ENCODE measurements at regions not wholly inside any gene's neighbourhood (a gene's known extent, or its start where the extent isn't known, plus 50 kb on each side); places are given as distances from the start of the nearest gene placed in this dataset.

DNA sequence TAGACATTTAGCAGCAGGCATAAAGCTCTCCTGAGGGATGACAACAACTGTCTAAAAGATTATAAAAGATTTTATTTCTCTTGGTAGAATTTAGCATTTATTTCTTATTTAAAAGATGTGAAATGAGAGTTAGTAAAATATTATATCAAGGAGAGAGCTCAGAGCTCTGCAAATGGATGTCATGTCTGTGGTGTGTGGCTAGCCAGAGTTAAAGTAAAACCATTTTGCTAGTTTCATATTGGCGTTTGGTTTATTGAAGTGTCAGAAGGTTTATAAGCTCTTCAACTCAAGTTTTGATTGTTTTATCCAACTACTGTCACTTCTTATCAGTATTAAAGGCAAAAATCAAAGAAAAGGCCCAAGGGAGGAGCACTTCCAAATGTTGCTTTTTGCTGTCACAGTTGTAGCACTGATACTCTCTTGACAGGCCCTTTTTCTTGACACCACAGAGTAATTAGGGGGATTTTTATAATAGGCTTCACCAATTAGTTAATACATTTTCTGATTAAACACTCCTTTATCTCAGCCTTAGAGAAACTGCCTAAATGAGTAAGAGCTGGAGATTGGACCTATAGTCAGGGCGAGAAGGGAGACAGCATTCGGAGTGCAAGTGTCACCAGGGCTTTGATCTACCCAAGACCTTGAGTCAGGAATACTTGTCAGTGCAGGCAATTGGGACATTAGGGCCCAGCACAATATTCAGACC, 233.9 kb downstream of the PTBP2 start:
- DNase-seq: no peak
- intact Hi-C loops (cut with DNase I): no loop called here

DNA sequence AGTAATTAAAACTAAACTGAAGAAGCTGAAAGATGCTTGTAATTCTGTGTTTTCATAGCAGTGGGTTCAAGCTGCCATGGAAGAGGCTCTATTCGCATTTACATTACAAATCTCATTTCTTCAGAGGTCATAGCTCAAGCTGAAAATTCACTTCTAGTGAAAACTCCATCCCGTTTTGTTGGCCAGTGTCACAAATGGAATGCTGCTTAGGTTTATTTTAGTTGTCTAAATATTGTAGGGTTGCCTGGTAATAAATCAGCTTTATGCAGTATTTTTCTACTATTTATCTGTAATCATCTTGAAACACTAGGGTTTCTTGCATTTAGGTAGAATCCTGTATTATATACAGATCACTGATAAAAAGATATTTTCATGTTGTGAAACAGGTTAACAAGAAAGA, 240.6 kb downstream of the PTBP2 start:
- DNase-seq: no peak
- intact Hi-C loops (cut with DNase I): no loop called here

DNA sequence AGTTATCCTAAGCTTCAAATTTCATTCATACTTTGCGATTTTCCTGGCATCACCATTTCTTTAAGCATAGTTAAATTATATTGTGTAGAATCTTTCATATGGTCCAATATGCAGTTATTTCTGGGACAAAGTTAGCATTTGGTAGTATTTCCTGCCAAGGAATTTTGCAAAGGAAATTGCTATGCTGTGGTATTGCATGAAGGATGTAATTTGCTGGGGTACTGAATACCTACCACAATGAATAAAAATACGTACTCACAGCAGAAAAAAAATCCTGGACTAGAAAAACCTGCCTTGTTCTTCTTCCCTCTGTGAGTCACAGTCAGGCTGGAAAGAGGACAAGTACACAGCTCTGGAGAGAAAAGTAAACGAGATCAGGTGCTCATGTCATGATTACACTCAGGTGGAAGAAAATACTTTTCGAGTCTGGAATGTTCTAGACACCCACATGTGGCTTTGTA, 241.2 kb downstream of the PTBP2 start:
- intact Hi-C loops (cut with DNase I): no loop called here
- DNase-seq: no peak

DNA sequence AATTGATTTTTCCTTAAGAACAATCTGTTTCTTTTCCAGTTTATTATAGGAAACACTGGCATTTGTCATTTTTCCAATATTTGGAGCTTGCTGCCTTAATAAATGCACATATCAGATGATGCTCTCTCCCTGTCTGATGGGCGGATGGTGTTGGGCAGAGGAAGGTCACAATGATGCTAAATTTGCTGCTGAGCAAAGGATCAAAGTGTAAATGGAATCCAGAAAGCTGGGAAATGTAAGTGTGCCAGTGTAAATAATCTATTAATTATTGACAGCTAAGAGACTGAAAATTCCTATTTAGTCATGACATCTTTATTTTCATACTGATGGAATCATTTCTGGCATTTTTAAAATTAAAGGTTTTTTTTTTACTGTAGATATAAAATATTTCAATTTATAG, 243.2 kb downstream of the PTBP2 start:
- DNase-seq: no peak
- intact Hi-C loops (cut with DNase I): no loop called here

DNA sequence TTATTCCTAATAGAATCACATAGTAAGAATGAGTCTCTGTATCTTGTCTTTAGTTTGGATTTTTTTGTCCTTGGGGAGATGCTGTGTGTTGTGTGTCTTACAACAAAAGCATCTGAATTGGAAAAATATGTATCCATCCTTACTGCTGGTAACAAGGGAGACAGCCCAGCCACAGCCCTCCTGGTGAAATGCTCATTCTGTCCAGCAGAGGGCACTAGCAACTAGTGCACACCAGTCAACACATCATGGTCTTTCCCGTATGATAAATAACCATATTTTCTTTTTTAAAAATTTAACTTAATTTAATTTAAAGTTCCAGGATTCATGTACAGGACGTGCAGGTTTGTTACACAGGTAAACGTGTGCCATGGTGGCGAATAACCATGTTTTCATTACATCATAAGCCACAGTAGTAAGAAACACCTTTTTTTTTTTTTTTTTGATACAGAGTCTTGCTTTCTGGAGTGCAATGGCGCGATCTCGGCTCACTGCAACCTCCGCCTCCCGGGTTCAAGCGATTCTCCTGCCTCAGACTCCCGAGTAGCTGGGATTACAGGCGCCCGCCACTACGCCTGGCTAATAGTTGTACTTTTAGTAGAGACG, 245.1 kb downstream of the PTBP2 start:
- intact Hi-C loops (cut with DNase I): no loop called here

DNA sequence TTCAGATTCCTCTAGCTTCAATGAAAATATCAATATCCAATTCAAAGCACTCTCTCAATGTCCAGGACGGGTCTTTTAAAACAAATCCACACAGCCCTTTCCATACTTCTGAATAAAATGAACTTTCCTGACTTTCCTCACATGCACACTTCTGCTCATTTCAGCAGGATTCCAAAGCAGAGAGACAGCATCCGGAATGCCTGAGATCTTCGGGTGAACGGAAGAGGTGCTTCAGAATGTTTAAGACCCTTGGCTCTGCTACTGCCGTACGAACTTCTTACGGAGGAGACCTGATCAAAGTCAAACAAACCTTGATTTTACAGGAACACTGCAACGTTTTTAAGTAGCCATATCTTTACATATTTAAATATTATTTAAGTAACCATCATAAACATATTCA, 245.7 kb downstream of the PTBP2 start:
- no peak for DNase-seq
- intact Hi-C loops (cut with DNase I): no loop called here

More for the DNA sequence above, 245.1 kb downstream of the PTBP2 start:
- peak; percentile 10 to 95 (median 85) for DNase-seq

DNA sequence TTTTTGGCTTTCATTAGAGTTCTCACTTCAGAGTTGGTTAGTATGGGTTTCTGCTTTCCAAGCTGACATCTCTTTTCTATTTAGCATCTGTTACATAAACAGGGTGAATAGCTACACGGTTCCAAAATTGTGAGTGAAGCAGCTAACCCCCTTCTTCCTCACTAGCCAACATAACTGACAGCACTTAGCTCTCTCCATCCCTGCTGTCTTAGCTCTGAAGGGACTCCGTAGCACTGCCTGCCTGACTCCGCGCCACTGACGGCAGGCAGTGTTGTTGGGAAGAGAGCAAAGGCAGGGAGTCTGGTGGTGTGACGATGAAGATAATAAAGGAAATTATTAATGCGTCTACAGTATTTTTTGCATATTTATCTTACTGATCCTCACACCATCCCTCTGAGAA, 247.0 kb downstream of the PTBP2 start:
- DNase-seq: peak in 38 of 42 donors; percentile 7 to 63 (median 31)
- intact Hi-C loops (cut with DNase I): no loop called here

DNA sequence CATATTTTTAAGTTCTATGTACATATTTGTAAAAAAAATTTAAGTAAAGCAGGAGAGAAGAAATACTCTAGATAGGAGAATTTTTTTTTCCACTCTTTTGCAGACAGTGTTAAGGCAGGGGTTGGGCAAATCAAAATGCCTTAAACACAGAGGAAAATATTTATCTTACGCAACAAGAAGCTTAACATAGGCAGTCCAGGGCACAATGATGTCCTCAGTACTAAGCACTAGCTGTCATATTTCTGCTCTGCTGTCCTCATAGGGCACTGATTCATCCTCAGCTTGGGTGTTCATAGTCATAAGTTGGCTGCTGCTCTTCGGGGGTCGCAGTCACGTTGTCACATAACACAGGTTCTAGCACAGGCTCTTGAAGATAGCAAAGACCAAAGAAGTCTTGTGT, 247.4 kb downstream of the PTBP2 start:
- intact Hi-C loops (cut with DNase I): no loop called here
- peak in 1 of 42 donors; percentile 36 for DNase-seq

DNA sequence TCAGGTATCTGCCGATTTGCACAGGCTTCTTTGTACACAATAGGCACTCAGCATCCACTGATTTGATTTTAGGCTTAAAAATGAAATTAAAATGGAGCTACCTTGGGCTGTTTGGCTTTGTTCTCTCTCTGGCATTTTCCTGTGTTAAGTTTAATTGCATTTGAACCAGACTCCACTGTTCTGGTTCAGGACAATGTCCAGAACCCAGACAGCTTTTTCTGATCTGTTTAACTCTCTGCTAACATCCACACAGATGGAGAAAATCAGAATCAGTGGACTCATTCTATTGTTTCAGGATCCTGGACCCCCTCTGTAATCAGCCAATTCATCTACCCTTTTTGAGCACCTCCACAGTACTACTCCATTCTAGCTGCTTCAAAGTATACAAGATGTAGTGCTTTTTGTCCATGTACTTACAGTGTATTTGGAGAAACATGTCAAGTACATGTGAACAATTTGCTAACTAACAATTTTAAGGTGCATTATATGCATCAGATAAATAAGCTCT, 248.1 kb downstream of the PTBP2 start:
- intact Hi-C loops (cut with DNase I): no loop called here
- no peak for DNase-seq

DNA sequence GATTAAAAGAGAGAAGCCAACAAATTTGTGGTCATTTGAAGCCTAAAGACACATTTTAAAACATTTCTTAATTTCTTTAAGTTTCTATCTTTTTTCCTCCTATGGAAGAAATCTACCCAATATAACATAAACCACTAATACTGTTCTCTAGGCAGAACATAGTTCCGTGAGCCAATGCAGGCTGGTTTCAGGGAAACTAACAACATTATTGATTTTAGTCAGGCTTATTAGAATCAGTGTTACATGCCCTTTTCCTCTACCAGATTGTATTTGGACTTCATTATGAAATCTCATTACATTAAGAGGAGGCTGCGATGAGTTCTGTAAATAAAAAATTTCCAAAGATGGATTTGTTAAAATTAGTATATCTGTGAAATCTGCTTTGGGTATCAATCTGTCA, 249.9 kb downstream of the PTBP2 start:
- no peak for DNase-seq
- intact Hi-C loops (cut with DNase I): no loop called here

DNA sequence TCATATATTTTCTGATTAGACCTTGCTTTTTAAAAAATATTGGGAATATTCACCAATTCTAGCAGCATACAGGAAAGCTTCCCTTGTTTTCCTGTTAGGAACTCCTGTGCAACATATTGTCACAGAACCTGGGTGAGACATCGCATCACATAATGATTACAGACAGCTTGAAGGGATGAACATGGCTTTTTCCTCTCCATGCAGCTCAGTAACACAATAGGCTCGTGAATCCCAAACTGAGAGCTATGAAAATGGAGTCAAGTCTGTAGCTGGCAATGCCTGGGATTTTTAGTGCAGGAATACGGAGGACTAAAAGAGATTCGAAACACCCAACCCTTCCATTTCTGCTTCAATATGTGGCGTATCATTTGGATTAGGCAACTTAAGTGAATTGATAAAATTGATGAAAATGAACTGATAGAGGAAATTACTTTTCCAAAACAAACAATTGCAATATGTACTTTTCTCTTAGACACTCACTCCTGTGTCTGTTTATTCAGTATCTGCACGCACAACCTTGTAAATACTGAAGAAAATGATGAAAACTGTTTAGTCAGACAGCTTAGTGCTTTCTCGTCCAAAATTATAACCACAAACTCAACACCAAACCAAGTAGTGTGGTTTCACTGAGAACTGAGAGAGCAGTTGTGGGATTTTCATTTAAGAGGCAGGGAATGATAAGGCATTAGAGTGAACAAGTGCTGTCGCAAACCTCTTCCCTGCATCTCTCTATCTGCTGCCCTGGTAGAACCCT, 250.4 kb downstream of the PTBP2 start:
- intact Hi-C loops (cut with DNase I): no loop called here
- DNase-seq: no peak

DNA sequence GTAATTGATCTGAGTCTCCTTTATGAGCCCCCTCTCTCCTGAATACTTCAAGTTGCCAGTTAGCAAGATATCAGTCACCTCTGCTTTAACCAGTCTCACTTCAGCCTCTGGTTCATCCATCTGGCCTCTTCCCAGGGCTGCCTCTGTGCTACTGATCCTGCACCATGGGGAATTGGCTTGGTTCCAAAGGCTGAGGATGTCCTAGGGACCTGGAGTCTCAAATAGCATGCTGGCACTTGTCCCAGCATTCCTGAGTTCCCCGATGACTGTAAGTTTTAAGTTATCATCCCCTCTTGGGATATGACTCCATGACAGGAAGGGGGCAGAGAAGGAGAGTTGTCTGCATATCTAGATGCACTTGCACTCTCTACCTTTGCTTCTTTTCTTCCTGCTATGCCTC, 252.0 kb downstream of the PTBP2 start:
- DNase-seq: no peak
- intact Hi-C loops (cut with DNase I): no loop called here

DNA sequence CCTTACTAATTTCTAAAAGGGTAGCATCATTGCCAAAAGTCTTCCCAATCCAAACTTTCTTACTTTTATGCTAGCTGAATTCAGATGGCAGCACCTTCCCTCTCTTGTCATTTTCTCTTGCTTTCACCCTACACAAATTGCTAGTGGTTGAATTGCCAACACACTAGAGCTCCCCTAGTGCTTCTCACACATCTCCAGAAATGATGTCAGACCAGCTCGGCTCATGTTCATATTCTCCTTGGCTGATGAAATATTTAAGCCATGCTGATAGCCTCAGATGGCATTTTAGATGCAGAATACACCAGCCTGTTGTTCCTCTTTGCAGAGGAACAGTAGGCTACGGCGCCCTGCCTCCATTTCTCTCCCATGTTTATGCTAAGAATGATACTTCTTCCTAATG, 256.9 kb downstream of the PTBP2 start:
- no peak for DNase-seq
- intact Hi-C loops (cut with DNase I): no loop called here

DNA sequence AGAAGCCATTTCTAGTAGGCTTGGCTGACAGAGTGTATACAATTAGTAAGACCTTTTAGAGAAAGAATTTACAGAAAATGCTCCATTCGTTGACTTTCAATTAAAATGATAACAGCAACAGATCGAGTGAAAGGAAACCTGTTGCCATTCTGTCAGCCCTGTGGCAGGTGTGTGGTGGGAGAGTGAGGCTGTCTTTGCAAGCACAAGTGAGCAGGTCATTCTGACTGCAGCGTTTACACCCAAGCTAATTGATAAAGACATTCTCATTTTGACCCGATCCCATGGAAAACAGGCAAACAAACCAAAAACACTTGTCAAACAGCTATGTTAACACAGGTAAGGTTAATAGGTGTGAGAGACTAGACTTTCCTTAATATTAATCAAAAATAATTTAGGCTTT, 257.3 kb downstream of the PTBP2 start:
- no peak for DNase-seq
- intact Hi-C loops (cut with DNase I): no loop called here

DNA sequence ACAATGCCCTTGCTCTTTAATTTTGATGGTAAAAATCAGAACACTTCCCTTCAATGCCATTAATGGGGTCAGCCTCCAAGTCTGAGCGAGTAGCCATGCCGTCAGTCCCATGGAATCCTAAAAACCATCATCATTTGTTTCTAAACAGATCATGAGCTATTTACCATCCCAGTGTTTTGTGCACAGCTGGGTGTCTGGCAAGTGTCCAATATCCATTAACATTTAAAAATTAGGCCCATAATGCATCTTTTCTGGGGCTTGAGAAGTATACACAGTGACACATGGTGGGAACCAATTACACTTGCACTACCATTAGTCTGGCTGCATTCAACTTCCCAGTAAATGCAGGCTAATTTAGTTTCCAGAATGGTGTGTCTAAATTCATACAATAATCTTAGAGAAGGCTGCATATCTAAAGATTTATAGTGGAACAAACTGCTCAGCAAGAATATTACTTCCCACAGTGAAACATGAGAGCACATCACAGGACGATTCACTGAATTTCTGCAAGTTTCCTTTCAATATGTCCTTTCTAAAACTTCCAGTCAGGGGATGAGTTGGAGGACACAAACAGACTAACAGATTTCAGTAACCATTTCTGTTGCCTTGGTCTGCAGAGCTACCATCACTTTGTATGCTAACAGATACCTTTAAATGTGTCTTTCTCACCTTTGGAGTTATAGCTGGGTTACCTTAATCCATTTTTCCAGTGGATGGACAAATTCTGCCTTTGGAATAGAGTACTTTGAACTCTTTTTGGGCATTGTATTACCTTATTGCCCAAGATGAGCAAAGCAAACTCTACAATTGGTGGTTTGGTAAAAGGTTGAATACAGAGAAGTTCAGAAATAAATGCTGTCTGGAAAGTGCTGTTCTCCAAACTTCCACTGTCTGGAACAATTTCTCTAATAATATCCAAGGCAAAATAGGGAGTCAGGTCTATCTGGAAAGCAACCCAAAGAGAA, 258.0 kb downstream of the PTBP2 start:
- intact Hi-C loops (cut with DNase I): no loop called here
- DNase-seq: no peak

DNA sequence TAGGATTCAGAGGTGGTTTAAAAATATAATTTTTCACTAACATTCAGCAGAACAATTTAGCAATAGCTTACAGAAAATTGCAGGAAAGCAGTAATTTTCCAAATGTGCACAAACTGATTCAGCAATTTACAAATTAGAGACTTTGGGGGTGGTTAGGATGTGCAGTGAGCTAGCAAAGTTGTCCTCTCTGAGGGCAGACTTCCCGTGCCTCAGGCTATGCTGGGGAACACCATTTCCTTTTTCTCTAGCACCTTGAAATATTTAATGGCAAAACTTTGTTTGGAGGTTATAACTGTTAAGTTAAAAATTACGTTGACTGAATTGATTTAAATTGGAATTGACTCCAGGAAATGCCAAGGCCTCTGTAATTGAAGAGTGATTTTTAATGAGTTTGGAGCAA, 258.9 kb downstream of the PTBP2 start:
- no peak for DNase-seq
- intact Hi-C loops (cut with DNase I): no loop called here

DNA sequence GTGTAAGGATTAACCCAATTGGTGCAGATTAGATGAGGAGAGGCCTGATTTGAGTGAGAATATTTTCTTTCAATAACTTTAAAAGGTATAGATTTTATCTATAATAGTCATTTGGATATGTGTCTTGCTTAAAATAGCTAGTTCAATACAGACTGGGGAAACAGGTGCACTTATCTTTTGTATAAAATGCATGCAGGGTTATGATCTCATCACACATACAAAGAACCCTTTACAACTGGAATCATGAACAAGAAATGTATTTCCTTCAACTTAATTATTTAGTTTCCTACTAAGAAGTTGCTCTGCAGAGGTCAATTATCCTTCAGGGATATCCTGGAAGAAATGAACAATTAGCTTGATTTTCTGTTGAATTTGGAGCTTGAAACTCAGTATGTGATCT, 259.6 kb downstream of the PTBP2 start:
- intact Hi-C loops (cut with DNase I): no loop called here
- DNase-seq: no peak

DNA sequence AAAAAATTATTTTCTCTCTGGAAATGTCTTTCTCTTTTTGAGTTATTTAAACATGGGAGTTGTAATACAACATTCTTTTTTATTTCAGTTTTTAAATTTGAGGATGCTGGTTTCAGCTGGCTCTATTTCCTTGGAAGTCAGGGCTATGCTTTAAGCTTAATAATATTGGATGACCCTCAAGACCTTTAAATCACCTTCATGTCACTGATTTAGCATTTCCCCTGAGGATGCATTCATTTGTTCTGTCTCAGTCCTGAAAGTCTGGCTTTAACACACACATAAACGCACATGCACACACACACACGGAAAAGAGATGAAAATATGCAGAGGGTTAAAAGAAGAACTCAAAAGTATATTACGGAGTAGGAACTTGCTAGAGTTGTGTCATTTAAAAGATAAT, 260.5 kb downstream of the PTBP2 start:
- intact Hi-C loops (cut with DNase I): no loop called here
- no peak for DNase-seq

DNA sequence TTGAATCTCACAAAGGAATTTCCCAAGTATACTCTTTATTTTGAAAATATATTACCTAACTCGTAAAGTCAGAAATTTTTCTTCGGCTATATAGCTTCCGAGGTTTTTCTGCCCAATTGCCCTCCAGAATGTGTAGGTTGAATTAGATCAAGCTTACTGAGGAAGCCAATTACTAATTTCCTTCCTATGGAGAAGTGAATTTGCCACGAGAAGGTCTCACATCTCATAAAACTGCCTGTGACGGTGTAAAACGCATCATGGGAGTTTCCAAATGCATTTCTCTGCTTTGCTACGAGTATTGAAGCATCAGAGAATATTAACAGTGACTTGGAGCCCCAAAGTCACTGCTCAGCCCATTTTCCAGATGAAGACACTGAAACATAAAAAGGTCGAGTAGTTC, 262.3 kb downstream of the PTBP2 start:
- no peak for DNase-seq
- intact Hi-C loops (cut with DNase I): no loop called here
